Upper lobe of left lung (tissue), 4 donors: ENCODE measurements at regions not wholly inside any gene's neighbourhood (a gene's known extent, or its start where the extent isn't known, plus 50 kb on each side); places are given as distances from the start of the nearest gene placed in this dataset.

Experiments
- POLR2A ChIP-seq, 4 donors: fragments of 450-650 bp; IDR thresholded peaks; one replicate each; pipeline ENCODE4 v1.5.1; 2016 to 2017; ENCODE audit warnings: antibody characterized with exemption in 4 of 4, mild to moderate bottlenecking in 2 of 4
- POLR2AphosphoS5 ChIP-seq, 2 donors: sonication (generic); formaldehyde crosslinking; IDR thresholded peaks; one replicate each; pipeline ENCODE4 v1.5.1; 2017; ENCODE audit warnings: antibody characterized with exemption in 2 of 2
- TF ChIP-seq, protein P1 (sequence below), 6 experiments: fragments of 450-650 bp in 4 of 6; fragments of 200-600 bp in 2 of 6; sonication (generic) in 2 of 6; IDR thresholded peaks; one replicate each; pipeline ENCODE4 v1.5.1; 2016 to 2019; ENCODE audit warnings: antibody characterized with exemption in 6 of 6

DNA sequence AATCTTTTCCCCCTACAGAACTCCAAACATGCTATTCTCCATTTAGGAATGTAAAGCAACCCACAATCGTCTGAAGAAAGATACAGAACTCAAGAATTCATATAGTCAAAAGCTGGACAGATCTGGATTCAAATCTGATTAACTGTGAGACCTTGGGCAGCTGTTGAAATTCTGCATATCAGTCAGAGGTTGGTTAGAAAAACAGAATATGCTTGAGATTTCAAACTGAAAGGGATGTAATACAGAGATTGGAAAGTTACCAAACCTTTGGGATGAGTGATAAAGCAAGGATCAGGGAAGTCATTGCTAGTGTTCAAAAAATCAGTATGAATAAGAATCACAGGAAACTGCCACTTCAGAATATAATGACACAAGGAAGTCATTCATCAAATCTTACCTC lies 406.6 kb downstream of the HTR7 start:
- TF ChIP-seq, protein P1, sequence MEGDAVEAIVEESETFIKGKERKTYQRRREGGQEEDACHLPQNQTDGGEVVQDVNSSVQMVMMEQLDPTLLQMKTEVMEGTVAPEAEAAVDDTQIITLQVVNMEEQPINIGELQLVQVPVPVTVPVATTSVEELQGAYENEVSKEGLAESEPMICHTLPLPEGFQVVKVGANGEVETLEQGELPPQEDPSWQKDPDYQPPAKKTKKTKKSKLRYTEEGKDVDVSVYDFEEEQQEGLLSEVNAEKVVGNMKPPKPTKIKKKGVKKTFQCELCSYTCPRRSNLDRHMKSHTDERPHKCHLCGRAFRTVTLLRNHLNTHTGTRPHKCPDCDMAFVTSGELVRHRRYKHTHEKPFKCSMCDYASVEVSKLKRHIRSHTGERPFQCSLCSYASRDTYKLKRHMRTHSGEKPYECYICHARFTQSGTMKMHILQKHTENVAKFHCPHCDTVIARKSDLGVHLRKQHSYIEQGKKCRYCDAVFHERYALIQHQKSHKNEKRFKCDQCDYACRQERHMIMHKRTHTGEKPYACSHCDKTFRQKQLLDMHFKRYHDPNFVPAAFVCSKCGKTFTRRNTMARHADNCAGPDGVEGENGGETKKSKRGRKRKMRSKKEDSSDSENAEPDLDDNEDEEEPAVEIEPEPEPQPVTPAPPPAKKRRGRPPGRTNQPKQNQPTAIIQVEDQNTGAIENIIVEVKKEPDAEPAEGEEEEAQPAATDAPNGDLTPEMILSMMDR (IDR thresholded peaks at IDR 0.05), result no peak
- TF ChIP-seq POLR2A (IDR thresholded peaks at IDR 0.05) (no peak), POLR2AphosphoS5 (IDR thresholded peaks at IDR 0.05) (no peak)
